Stomach (tissue), 8 donors: ENCODE measurements at regions not wholly inside any gene's neighbourhood (a gene's known extent, or its start where the extent isn't known, plus 50 kb on each side); places are given as distances from the start of the nearest gene placed in this dataset.

Experiments
- DNase-seq, 2 donors: peaks; one replicate each; pipeline versions ENCODE4 v3.0.0 to v3.0.0-alpha.2; 2013 to 2019
- H3K27ac ChIP-seq, 5 donors: fragments of 200-600 bp in 4 of 5; sonication (generic) in 4 of 5; one replicate each; pipeline ENCODE4 v1.5.1; 2013 to 2019; ENCODE audit warnings: mild to moderate bottlenecking in 1 of 5, moderate library complexity in 1 of 5
- H3K27me3 ChIP-seq, 3 donors: fragments of 200-600 bp; sonication (generic); one replicate each; pipeline ENCODE4 v1.5.1; 2017 to 2019; ENCODE audit warnings: mixed run types in 1 of 3
- H3K36me3 ChIP-seq, 4 donors: fragments of 200-600 bp; sonication (generic); 1 replicate in 3 of 4; 2 replicates in 1 of 4; pipeline ENCODE4 v1.5.1; 2016 to 2019
- H3K4me1 ChIP-seq, 4 donors: fragments of 200-600 bp; sonication (generic); one replicate each; pipeline ENCODE4 v1.5.1; 2016 to 2019
- H3K4me3 ChIP-seq, 4 donors: fragments of 200-600 bp; sonication (generic) in 3 of 4; one replicate each; pipeline ENCODE4 v1.5.1; 2016 to 2019; ENCODE audit warnings: mild to moderate bottlenecking in 1 of 4
- H3K9me3 ChIP-seq, 4 donors: fragments of 200-600 bp; sonication (generic); one replicate each; pipeline ENCODE4 v1.5.1; 2016 to 2019
- EP300 ChIP-seq: sonication (generic); formaldehyde crosslinking; IDR thresholded peaks from one replicate; pipeline ENCODE4 v1.6.1; 2017; ENCODE audit warnings: antibody characterized with exemption
- POLR2A ChIP-seq, 4 donors: fragments of 450-650 bp; IDR thresholded peaks; one replicate each; pipeline ENCODE4 v1.6.1; 2016; ENCODE audit warnings: antibody characterized with exemption in 4 of 4, control low read depth in 2 of 4, mild to moderate bottlenecking in 1 of 4, moderate library complexity in 1 of 4
- POLR2AphosphoS5 ChIP-seq, 3 donors: sonication (generic); formaldehyde crosslinking; IDR thresholded peaks; one replicate each; pipeline ENCODE4 v1.6.1; 2016; ENCODE audit warnings: antibody characterized with exemption in 3 of 3
- WGBS, 5 donors: extraction: QIAGEN DNeasy Blood & Tissue Kit in 3 of 5; methylation state at CpG; one replicate each; pipeline versions ENCODE4 v1.1.5 to v1.1.7; 2013 to 2018; 5-methylcytosine and 5-hydroxymethylcytosine counted together
- intact Hi-C: fragments of 100-400 bp; cut with DNase I; formaldehyde crosslinking; loops from one replicate; pipeline ENCODE4 v1.15.1; 2023; ENCODE audit warnings: low total_unique reads
- TF ChIP-seq, protein P1 (sequence below), 7 experiments: fragments of 450-650 bp in 4 of 7; fragments of 200-600 bp in 3 of 7; sonication (generic) in 3 of 7; IDR thresholded peaks; one replicate each; pipeline ENCODE4 v1.5.1; 2016 to 2019; ENCODE audit warnings: antibody characterized with exemption in 7 of 7, control low read depth in 2 of 7, mild to moderate bottlenecking in 1 of 7
- donor health status: healthy with polysubstance abuse.
- donor health status: Bipolar disorder and iron deficiency.
- donor health status: healthy.

DNA sequence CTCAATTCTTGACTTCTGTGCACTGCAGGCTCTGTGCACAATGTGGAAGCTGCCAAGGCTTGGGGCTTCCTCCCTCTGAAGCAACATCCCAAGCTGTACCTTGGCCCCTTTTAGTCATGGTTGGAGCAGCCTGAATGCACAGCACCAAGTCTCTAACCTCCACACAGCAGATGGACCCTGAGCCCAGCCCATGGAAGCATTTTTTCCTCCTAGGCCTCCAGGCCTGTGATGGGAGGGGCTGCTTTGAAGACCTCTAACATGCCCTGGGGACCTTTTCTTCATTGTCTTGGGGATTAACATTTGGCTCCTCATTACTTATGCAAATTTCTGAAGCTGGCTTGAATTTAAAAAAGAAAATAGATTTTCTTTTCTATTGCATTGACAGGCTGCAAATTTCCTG lies 385.8 kb downstream of the LRRC70 start:
- Histone ChIP-seq H3K9me3 (peaks cover 0 to 45% (median 30%) of the 10 kb centered on the region in 4 donors), H3K4me3 (no peak overlapping the region), H3K27ac (no peak overlapping the region), H3K4me1 (no peaks in the 10 kb centered on the region), H3K36me3 (no peaks in the 10 kb centered on the region), H3K27me3 (no peaks in the 10 kb centered on the region)
- TF ChIP-seq POLR2A (IDR thresholded peaks at IDR 0.05) (no peak), POLR2AphosphoS5 (IDR thresholded peaks at IDR 0.05) (no peak), EP300 (no peak)
- TF ChIP-seq, protein P1, sequence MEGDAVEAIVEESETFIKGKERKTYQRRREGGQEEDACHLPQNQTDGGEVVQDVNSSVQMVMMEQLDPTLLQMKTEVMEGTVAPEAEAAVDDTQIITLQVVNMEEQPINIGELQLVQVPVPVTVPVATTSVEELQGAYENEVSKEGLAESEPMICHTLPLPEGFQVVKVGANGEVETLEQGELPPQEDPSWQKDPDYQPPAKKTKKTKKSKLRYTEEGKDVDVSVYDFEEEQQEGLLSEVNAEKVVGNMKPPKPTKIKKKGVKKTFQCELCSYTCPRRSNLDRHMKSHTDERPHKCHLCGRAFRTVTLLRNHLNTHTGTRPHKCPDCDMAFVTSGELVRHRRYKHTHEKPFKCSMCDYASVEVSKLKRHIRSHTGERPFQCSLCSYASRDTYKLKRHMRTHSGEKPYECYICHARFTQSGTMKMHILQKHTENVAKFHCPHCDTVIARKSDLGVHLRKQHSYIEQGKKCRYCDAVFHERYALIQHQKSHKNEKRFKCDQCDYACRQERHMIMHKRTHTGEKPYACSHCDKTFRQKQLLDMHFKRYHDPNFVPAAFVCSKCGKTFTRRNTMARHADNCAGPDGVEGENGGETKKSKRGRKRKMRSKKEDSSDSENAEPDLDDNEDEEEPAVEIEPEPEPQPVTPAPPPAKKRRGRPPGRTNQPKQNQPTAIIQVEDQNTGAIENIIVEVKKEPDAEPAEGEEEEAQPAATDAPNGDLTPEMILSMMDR (IDR thresholded peaks at IDR 0.05): no peak
- intact Hi-C loops: no loop called here
- DNase-seq: no peak

- Histone ChIP-seq H3K9me3 (peaks cover 0 to 43% (median 29%) of the 10 kb centered on the region in 4 donors), H3K27me3 (no peaks in the 10 kb centered on the region), H3K36me3 (no peaks in the 10 kb centered on the region), H3K4me3 (no peak overlapping the region), H3K4me1 (no peaks in the 10 kb centered on the region), H3K27ac (no peak overlapping the region)
- TF ChIP-seq EP300 (no peak), POLR2A (IDR thresholded peaks at IDR 0.05) (no peak), POLR2AphosphoS5 (IDR thresholded peaks at IDR 0.05) (no peak)
- TF ChIP-seq, protein P1 (IDR thresholded peaks at IDR 0.05): no peak
- intact Hi-C loops: no loop called here
- 70 to 83% (median 78%) methylated on average over 2 of the region's 2 CpGs for WGBS, 5 donors
- DNase-seq: no peak
Measured at GRCh38 chr5:62960781-62961180, 382.2 kb downstream of the LRRC70 start.

DNA sequence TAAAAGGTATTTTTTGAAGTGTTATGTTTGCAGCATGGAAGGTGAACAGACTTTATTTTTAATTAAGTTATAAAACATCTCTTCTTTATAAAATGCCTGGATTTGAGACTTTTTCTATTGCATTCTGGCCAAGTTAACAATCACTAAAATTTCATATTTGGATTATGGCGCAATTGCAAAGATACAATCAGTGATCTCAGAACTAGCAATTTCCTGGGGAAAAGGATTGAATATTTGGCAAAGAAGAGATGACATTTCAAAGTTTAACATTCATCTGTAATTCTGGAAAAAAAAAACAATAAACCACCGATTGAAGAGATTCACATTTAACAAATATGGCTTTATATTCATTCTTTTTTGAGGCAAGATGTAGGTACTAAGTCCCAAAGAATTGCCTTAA lies 378.0 kb downstream of the LRRC70 start:
- intact Hi-C loops: no loop called here
- TF ChIP-seq POLR2AphosphoS5 (IDR thresholded peaks at IDR 0.05) (no peak), POLR2A (IDR thresholded peaks at IDR 0.05) (no peak), EP300 (no peak)
- TF ChIP-seq, protein P1 (IDR thresholded peaks at IDR 0.05): no peak
- Histone ChIP-seq H3K27me3 (no peaks in the 10 kb centered on the region), H3K36me3 (no peaks in the 10 kb centered on the region), H3K27ac (no peak overlapping the region), H3K9me3 (peaks cover 0 to under 1% (median 0%) of the 10 kb centered on the region in 4 donors), H3K4me3 (no peak overlapping the region), H3K4me1 (no peaks in the 10 kb centered on the region)
- 75 to 86% (median 76%) methylated on average over 2 of the region's 2 CpGs for WGBS, 5 donors
- no peak for DNase-seq

GRCh38 chr5:62954578-62954977 lies 376.0 kb downstream of the LRRC70 start:
- TF ChIP-seq POLR2AphosphoS5 (IDR thresholded peaks at IDR 0.05): no peak
- TF ChIP-seq, protein P1 (IDR thresholded peaks at IDR 0.05): no peak
- no peak overlapping the region for H3K27ac ChIP-seq
- 86 to 96% (median 92%) methylated on average over 2 of the region's 2 CpGs for WGBS, 5 donors

More at GRCh38 chr5:62954578-62954977, 376.0 kb downstream of the LRRC70 start:
- no peak for DNase-seq
- H3K27me3 ChIP-seq: no peaks in the 10 kb centered on the region
- no peaks in the 10 kb centered on the region for H3K4me1 ChIP-seq
- H3K9me3 ChIP-seq: no peaks in the 10 kb centered on the region
- intact Hi-C loops: no loop called here
- H3K36me3 ChIP-seq: no peaks in the 10 kb centered on the region
- no peak overlapping the region for H3K4me3 ChIP-seq
